Neuronal stem cell (in vitro differentiated cells): ENCODE measurements at regions not wholly inside any gene's neighbourhood (a gene's known extent, or its start where the extent isn't known, plus 50 kb on each side); places are given as distances from the start of the nearest gene placed in this dataset.
A peak's percentile ranks its signal among the peaks of the same experiment; 100 is the strongest.

Source experiments
- DNase-seq: peaks from one replicate; pipeline ENCODE4 v3.0.0-alpha.2; 2013; ENCODE audit warnings: low spot score
- H2AFZ ChIP-seq: one replicate; pipeline ENCODE4 v1.6.1; 2013; ENCODE audit warnings: mild to moderate bottlenecking, low read length, inconsistent platforms
- H2AK5ac ChIP-seq: 2 replicates; pipeline ENCODE4 v1.6.1; 2013; ENCODE audit warnings: low read depth, mild to moderate bottlenecking, inconsistent platforms, low read length, moderate library complexity, mixed read lengths
- H2BK120ac ChIP-seq: 2 replicates; pipeline ENCODE4 v1.6.1; 2013; ENCODE audit warnings: low read depth, mild to moderate bottlenecking, inconsistent platforms, low read length, moderate library complexity, mixed read lengths
- H2BK12ac ChIP-seq: one replicate; pipeline ENCODE4 v1.6.1; 2013; ENCODE audit warnings: low read length, inconsistent platforms
- H2BK15ac ChIP-seq: 2 replicates; pipeline ENCODE4 v1.6.1; 2013; ENCODE audit warnings: mild to moderate bottlenecking, low read length, inconsistent platforms, mixed read lengths
- H2BK5ac ChIP-seq: one replicate; pipeline ENCODE4 v1.6.1; 2013; ENCODE audit warnings: inconsistent platforms, mild to moderate bottlenecking, low read length, moderate library complexity
- H3K14ac ChIP-seq: one replicate; pipeline ENCODE4 v1.6.1; 2013; ENCODE audit warnings: low read length, inconsistent platforms
- H3K18ac ChIP-seq: 2 replicates; pipeline ENCODE4 v1.6.1; 2013; ENCODE audit warnings: low read length, inconsistent platforms
- H3K23ac ChIP-seq: 2 replicates; pipeline ENCODE4 v1.6.1; 2013; ENCODE audit warnings: low read depth, mild to moderate bottlenecking, mixed read lengths, low read length, inconsistent platforms; ENCODE audit not compliant: poor library complexity
- H3K27ac ChIP-seq: replicated peaks from 3 replicates; pipeline ENCODE4 v1.5.1; 2013; ENCODE audit warnings: low read length, inconsistent platforms
- H3K27me3 ChIP-seq, 3 experiments: 2 replicates each; pipeline ENCODE4 v1.6.1; 2013; ENCODE audit warnings: low read length in 3 of 3, mild to moderate bottlenecking in 2 of 3, inconsistent platforms in 1 of 3, low read depth in 1 of 3, mixed read lengths in 1 of 3, moderate library complexity in 1 of 3; ENCODE audit not compliant: control insufficient read depth in 3 of 3, insufficient read depth in 3 of 3
- H3K36me3 ChIP-seq, 2 donors: replicated peaks in 1 of 2; 2 replicates each; pipeline ENCODE4 v1.6.1; 2013; ENCODE audit warnings: low read length in 2 of 2; ENCODE audit not compliant: control insufficient read depth in 2 of 2, insufficient read depth in 2 of 2
- H3K4ac ChIP-seq: 2 replicates; pipeline ENCODE4 v1.6.1; 2013; ENCODE audit warnings: inconsistent platforms, mild to moderate bottlenecking, low read length, moderate library complexity
- H3K4me1 ChIP-seq, 2 donors: 1 replicate in 1 of 2; 2 replicates in 1 of 2; pipeline ENCODE4 v1.6.1; 2013; ENCODE audit warnings: low read length in 2 of 2, low read depth in 1 of 2; ENCODE audit not compliant: control insufficient read depth in 2 of 2, insufficient read depth in 1 of 2
- H3K4me2 ChIP-seq: one replicate; pipeline ENCODE4 v1.6.1; 2013; ENCODE audit warnings: mild to moderate bottlenecking, low read length, inconsistent platforms; ENCODE audit not compliant: insufficient read depth, poor library complexity, severe bottlenecking
- H3K4me3 ChIP-seq, 2 donors: 2 replicates each; pipeline ENCODE4 v1.5.1; 2013; ENCODE audit warnings: low read length in 2 of 2, mild to moderate bottlenecking in 2 of 2, inconsistent platforms in 1 of 2, moderate library complexity in 1 of 2
- H3K79me1 ChIP-seq: one replicate; pipeline ENCODE4 v1.6.1; 2013; ENCODE audit warnings: low read depth, mild to moderate bottlenecking, inconsistent platforms, low read length, moderate library complexity
- H3K9ac ChIP-seq: one replicate; pipeline ENCODE4 v1.6.1; 2013; ENCODE audit warnings: mild to moderate bottlenecking, low read depth, low read length, inconsistent platforms; ENCODE audit not compliant: poor library complexity
- H3K9me3 ChIP-seq, 2 donors: replicated peaks in 1 of 2; 2 replicates each; pipeline versions ENCODE3 to v1.6.1; 2013; ENCODE audit warnings: low read length in 2 of 2, mild to moderate bottlenecking in 2 of 2, inconsistent platforms in 1 of 2, low read depth in 1 of 2, mixed read lengths in 1 of 2, moderate library complexity in 1 of 2; ENCODE audit not compliant: control insufficient read depth in 2 of 2, insufficient read depth in 1 of 2
- H4K8ac ChIP-seq: one replicate; pipeline ENCODE4 v1.6.1; 2013; ENCODE audit warnings: low read depth, mild to moderate bottlenecking, inconsistent platforms, low read length, moderate library complexity
- H4K91ac ChIP-seq: one replicate; pipeline ENCODE4 v1.6.1; 2013; ENCODE audit warnings: low read length, low read depth, mild to moderate bottlenecking, inconsistent platforms; ENCODE audit not compliant: poor library complexity
- WGBS, 2 donors: extraction: QIAGEN DNeasy Blood & Tissue Kit; methylation state at CpG; one replicate each; pipeline ENCODE4 v1.1.7; 2013; ENCODE audit warnings: missing lambda C conversion rate in 2 of 2, mixed read lengths in 1 of 2; ENCODE audit not compliant: insufficient read length in 2 of 2, insufficient replicate concordance in 1 of 2; ENCODE audit errors: extremely low coverage in 2 of 2; 5-methylcytosine and 5-hydroxymethylcytosine counted together

DNA sequence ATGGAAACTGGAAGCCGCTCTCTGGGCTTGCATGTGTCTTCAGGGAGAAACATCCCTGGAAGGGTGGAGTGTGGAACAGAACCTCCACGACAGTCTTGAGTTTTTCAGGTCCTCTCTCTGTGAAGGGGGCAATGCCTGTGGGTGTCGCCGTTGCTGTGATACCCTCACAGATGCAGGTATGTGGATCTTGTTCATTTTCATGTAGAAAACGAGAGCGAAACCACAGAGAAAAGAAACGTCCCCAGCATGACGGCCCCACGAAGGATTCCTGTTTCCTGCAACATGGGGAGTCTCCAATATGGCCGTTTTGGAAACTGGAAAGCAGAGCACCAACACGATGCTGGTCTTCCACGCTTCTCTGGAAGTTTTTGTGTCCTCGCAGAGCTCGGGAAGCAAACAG lies 187.9 kb downstream of the ALG10 start:
- Histone ChIP-seq H2BK120ac (no peak overlapping the region), H2BK12ac (no peak overlapping the region), H3K79me1 (no peaks in the 10 kb centered on the region), H3K4ac (no peak overlapping the region), H4K91ac (no peak overlapping the region), H3K14ac (no peak overlapping the region), H3K4me1 (no peaks in the 10 kb centered on the region), H3K23ac (no peak overlapping the region), H2BK5ac (no peak overlapping the region), H3K18ac (no peak overlapping the region), H4K8ac (no peak overlapping the region), H3K4me2 (no peak overlapping the region), H3K4me3 (peak overlapping the region in 1 of 2 donors; percentile 13), H3K9ac (no peak overlapping the region), H3K36me3 (no peaks in the 10 kb centered on the region), H3K27ac (no peak overlapping the region), H3K9me3 (peaks cover 0 to 64% of the 10 kb centered on the region in 2 donors), H3K27me3 (no peaks in the 10 kb centered on the region), H2AK5ac (no peak overlapping the region), H2BK15ac (no peak overlapping the region), H2AFZ (peak overlapping the region; percentile 64)
- DNase-seq = no peak
- no CpG with 5 or more reads among the region's 14 CpGs for WGBS, 2 donors

DNA sequence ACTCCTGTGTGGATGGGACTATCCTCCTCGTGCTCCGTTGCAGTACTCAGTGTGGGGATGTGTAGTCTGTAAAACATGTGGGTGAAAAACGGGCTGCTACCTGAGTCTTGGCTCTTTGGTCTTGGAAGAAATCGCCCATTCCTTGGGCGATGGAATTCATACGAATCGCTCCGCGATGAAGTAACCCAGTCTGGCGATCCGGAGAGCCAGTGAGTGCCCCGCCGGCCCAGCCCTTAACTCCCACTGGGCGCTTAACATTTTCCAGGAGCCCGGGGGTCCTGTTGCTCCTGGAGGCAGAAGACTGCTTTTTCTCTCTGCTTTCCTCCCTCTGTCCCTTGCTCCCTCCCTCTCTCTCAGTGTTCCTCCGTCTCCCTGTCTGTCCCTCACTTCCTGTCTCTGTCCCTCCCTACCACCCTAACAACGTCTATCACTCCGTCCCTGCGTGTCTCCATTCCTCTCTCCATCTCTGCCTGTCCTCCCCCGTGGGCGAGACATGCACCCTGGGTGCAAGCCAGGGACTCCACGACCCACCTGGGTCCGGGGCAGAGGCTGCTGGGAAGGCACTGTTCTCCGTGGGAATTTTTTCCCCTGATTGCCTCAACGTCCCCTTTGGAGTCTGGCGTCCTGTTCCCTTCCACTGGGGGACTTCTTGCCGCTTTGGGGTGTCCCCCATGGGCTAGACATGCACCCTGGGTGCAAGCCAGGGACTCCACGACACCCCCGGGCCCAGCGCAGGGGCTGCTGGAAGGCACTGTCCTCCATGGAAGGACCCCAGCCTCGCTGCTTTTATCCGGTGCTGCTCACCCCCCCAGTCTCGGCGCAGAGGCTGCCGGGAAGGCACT lies 188.6 kb downstream of the ALG10 start:
- no peak overlapping the region for H2BK12ac ChIP-seq
- H3K23ac ChIP-seq = no peak overlapping the region
- H3K4ac ChIP-seq = no peak overlapping the region
- no peak overlapping the region for H3K9ac ChIP-seq
- no peak overlapping the region for H3K27ac ChIP-seq
- H3K36me3 ChIP-seq = no peaks in the 10 kb centered on the region
- H3K4me1 ChIP-seq = no peaks in the 10 kb centered on the region
- WGBS, 2 donors = no CpG with 5 or more reads among the region's 35 CpGs
- no peak overlapping the region for H4K91ac ChIP-seq
- peaks cover 0 to 63% of the 10 kb centered on the region in 2 donors for H3K9me3 ChIP-seq
- no peak overlapping the region for H3K14ac ChIP-seq
- DNase-seq = no peak
- no peaks in the 10 kb centered on the region for H3K27me3 ChIP-seq
- no peak overlapping the region for H2AK5ac ChIP-seq
- no peak overlapping the region for H3K18ac ChIP-seq
- no peaks in the 10 kb centered on the region for H3K79me1 ChIP-seq
- H4K8ac ChIP-seq = no peak overlapping the region
- peak overlapping the region; percentile 64 for H2AFZ ChIP-seq
- H3K4me3 ChIP-seq = peak overlapping the region in 1 of 2 donors; percentile 56
- no peak overlapping the region for H2BK15ac ChIP-seq
- H2BK120ac ChIP-seq = no peak overlapping the region
- no peak overlapping the region for H3K4me2 ChIP-seq
- no peak overlapping the region for H2BK5ac ChIP-seq

DNA sequence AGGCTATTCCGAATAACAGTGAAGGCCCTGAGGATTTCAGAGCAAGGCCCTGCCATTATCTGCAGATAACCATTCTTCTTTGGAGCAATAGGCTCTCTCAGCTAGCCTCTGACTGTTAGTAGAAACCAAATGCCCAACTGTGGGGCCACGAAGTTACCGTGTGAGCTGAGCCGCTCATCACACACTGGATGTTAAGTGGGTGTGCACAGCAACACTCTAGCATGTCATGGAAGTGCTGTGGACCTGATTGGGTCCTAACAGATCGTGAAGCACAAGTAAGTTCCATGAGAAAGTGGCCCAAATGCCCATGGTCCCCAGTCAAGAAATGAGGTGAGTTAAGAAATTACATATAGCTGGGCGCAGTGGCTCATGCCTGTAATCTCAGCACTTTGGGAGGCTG lies 190.4 kb downstream of the ALG10 start:
- H2BK12ac ChIP-seq = no peak overlapping the region
- no CpG with 5 or more reads among the region's 6 CpGs for WGBS, 2 donors
- no peak overlapping the region for H4K91ac ChIP-seq
- H3K18ac ChIP-seq = no peak overlapping the region
- H3K79me1 ChIP-seq = no peaks in the 10 kb centered on the region
- no peak overlapping the region for H3K4ac ChIP-seq
- no peak overlapping the region for H3K4me3 ChIP-seq
- DNase-seq = no peak
- no peak overlapping the region for H3K23ac ChIP-seq
- no peak overlapping the region for H3K27ac ChIP-seq
- H2AFZ ChIP-seq = no peak overlapping the region
- no peak overlapping the region for H3K9ac ChIP-seq
- H3K4me1 ChIP-seq = no peaks in the 10 kb centered on the region
- no peaks in the 10 kb centered on the region for H3K36me3 ChIP-seq
- no peak overlapping the region for H3K4me2 ChIP-seq
- H2BK120ac ChIP-seq = no peak overlapping the region
- no peak overlapping the region for H4K8ac ChIP-seq
- peaks cover 0 to 51% of the 10 kb centered on the region in 2 donors for H3K9me3 ChIP-seq
- H3K27me3 ChIP-seq = no peaks in the 10 kb centered on the region
- H2BK15ac ChIP-seq = no peak overlapping the region
- H2BK5ac ChIP-seq = no peak overlapping the region
- H2AK5ac ChIP-seq = no peak overlapping the region
- no peak overlapping the region for H3K14ac ChIP-seq

DNA sequence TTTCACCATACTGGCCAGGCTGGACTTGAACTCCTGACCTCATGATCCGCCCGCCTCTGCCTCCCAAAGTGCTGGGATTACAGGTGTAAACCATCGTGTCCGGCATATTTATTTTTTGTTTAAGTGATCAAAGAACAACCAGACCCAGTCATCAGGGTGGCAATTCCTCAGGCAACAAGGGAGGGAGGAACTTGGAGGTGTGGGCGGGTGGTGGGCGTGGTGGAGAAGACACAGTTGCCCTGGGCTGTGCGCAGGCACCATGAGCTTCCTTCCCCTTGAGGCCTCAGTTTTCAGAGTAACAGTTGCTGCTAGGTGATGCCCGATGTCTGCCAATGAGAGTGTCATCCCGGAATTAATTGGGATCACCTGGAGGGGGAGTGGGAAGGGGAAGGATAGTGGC lies 191.7 kb downstream of the ALG10 start:
- no peaks in the 10 kb centered on the region for H3K4me1 ChIP-seq
- H3K79me1 ChIP-seq = no peaks in the 10 kb centered on the region
- H3K9ac ChIP-seq = no peak overlapping the region
- H3K4me3 ChIP-seq = no peak overlapping the region
- no peak overlapping the region for H3K23ac ChIP-seq
- H3K36me3 ChIP-seq = no peaks in the 10 kb centered on the region
- no peak overlapping the region for H3K27ac ChIP-seq
- no peak overlapping the region for H4K8ac ChIP-seq
- no peak overlapping the region for H2AFZ ChIP-seq
- no peak overlapping the region for H4K91ac ChIP-seq
- H2BK5ac ChIP-seq = no peak overlapping the region
- no peak overlapping the region for H3K4ac ChIP-seq
- H3K27me3 ChIP-seq = no peaks in the 10 kb centered on the region
- no peak overlapping the region for H2BK15ac ChIP-seq
- peaks cover 0 to 45% of the 10 kb centered on the region in 2 donors for H3K9me3 ChIP-seq
- H3K14ac ChIP-seq = no peak overlapping the region
- no peak overlapping the region for H2BK120ac ChIP-seq
- no peak overlapping the region for H2AK5ac ChIP-seq
- WGBS, 2 donors = no CpG with 5 or more reads among the region's 9 CpGs
- DNase-seq = no peak
- no peak overlapping the region for H3K18ac ChIP-seq
- no peak overlapping the region for H3K4me2 ChIP-seq
- no peak overlapping the region for H2BK12ac ChIP-seq
